HPDE6-E6E7 (cell line): ENCODE measurements at regions not wholly inside any gene's neighbourhood (a gene's known extent, or its start where the extent isn't known, plus 50 kb on each side); places are given as distances from the start of the nearest gene placed in this dataset.
"Not testable (repeated sequence)": the region's sequence is repeated elsewhere in the genome, so short reads cannot be mapped to it uniquely, and the experiment has no call there.

ENCODE experiments used
- DNase-seq: peaks from one replicate; pipeline ENCODE4 v3.0.0; 2011; ENCODE audit warnings: missing footprints; ENCODE audit errors: extremely low spot score

GRCh38 chr2:238722181-238722580 is 125.7 kb upstream of the TWIST2 start:
- DNase-seq: no peak

GRCh38 chr2:238722883-238723282 is 125.0 kb upstream of the TWIST2 start:
- no peak for DNase-seq

- DNase-seq: not testable (repeated sequence)
Measured at GRCh38 chr2:238723740-238724320, 124.1 kb upstream of the TWIST2 start.

GRCh38 chr2:238724728-238725127 is 123.2 kb upstream of the TWIST2 start:
- no peak for DNase-seq

GRCh38 chr2:238725298-238725697 is 122.6 kb upstream of the TWIST2 start:
- DNase-seq: no peak

- no peak for DNase-seq
Measured at GRCh38 chr2:238726670-238727584, 121.0 kb upstream of the TWIST2 start.

- DNase-seq: no peak
Measured at GRCh38 chr2:238727585-238728329, 120.1 kb upstream of the TWIST2 start.

- DNase-seq: no peak
Measured at GRCh38 chr2:238728330-238729260, 119.3 kb upstream of the TWIST2 start.

GRCh38 chr2:238729261-238729935 is 118.5 kb upstream of the TWIST2 start:
- DNase-seq: no peak

- DNase-seq: no peak
Measured at GRCh38 chr2:238730001-238730669, 117.8 kb upstream of the TWIST2 start.

- no peak for DNase-seq
Measured at GRCh38 chr2:238730881-238731280, 117.0 kb upstream of the TWIST2 start.

GRCh38 chr2:238731961-238732360 is 115.9 kb upstream of the TWIST2 start:
- no peak for DNase-seq

- DNase-seq: no peak
Measured at GRCh38 chr2:238738917-238739316, 109.0 kb upstream of the TWIST2 start.

GRCh38 chr2:238739668-238740067 is 108.2 kb upstream of the TWIST2 start:
- no peak for DNase-seq

- DNase-seq: no peak
Measured at GRCh38 chr2:238741277-238741676, 106.6 kb upstream of the TWIST2 start.

- no peak for DNase-seq
Measured at GRCh38 chr2:238742066-238742465, 105.8 kb upstream of the TWIST2 start.

- DNase-seq: no peak
Measured at GRCh38 chr2:238742664-238743063, 105.2 kb upstream of the TWIST2 start.

GRCh38 chr2:238743243-238744065 is 104.4 kb upstream of the TWIST2 start:
- DNase-seq: no peak

- DNase-seq: no peak
Measured at GRCh38 chr2:238744951-238745350, 102.9 kb upstream of the TWIST2 start.
